Mesenchymal stem cell (in vitro differentiated cells and primary cell): ENCODE measurements at regions not wholly inside any gene's neighbourhood (a gene's known extent, or its start where the extent isn't known, plus 50 kb on each side); places are given as distances from the start of the nearest gene placed in this dataset.

Experiments
- DNase-seq: peaks from one replicate; pipeline ENCODE4 v3.0.0-alpha.2; 2013
- H2AFZ ChIP-seq: one replicate; pipeline ENCODE4 v1.6.1; 2013; ENCODE audit warnings: low read depth, mild to moderate bottlenecking, control low read depth, inconsistent platforms, low read length, moderate library complexity
- H2AK5ac ChIP-seq: 2 replicates; pipeline ENCODE4 v1.6.1; 2013; ENCODE audit warnings: low read length, moderate library complexity, mild to moderate bottlenecking, inconsistent platforms; ENCODE audit not compliant: severe bottlenecking
- H2BK120ac ChIP-seq: one replicate; pipeline ENCODE4 v1.6.1; 2013; ENCODE audit warnings: low read depth, mild to moderate bottlenecking, inconsistent platforms, low read length, moderate library complexity
- H2BK12ac ChIP-seq, 2 experiments: one replicate each; pipeline ENCODE4 v1.6.1; 2013; ENCODE audit warnings: inconsistent platforms in 2 of 2, low read length in 2 of 2, mild to moderate bottlenecking in 2 of 2, moderate library complexity in 2 of 2, control low read depth in 1 of 2
- H2BK15ac ChIP-seq: one replicate; pipeline ENCODE4 v1.6.1; 2013; ENCODE audit warnings: mild to moderate bottlenecking, low read depth, inconsistent platforms; ENCODE audit not compliant: poor library complexity, severe bottlenecking
- H2BK5ac ChIP-seq: 2 replicates; pipeline ENCODE4 v1.6.1; 2013; ENCODE audit warnings: low read depth, mild to moderate bottlenecking, low read length, control low read depth, inconsistent platforms; ENCODE audit not compliant: poor library complexity, severe bottlenecking
- H3K14ac ChIP-seq, 2 experiments: one replicate each; pipeline ENCODE4 v1.6.1; 2013; ENCODE audit warnings: inconsistent platforms in 2 of 2, low read length in 2 of 2, control low read depth in 1 of 2, mild to moderate bottlenecking in 1 of 2, moderate library complexity in 1 of 2
- H3K18ac ChIP-seq, 2 experiments: one replicate each; pipeline ENCODE4 v1.6.1; 2013; ENCODE audit warnings: inconsistent platforms in 2 of 2, low read length in 2 of 2, control low read depth in 1 of 2, low read depth in 1 of 2, mild to moderate bottlenecking in 1 of 2
- H3K23ac ChIP-seq, 2 experiments: one replicate each; pipeline ENCODE4 v1.6.1; 2013; ENCODE audit warnings: inconsistent platforms in 2 of 2, low read length in 2 of 2, mild to moderate bottlenecking in 2 of 2, moderate library complexity in 2 of 2, control low read depth in 1 of 2
- H3K27ac ChIP-seq: 2 replicates; pipeline ENCODE4 v1.5.1; 2013; ENCODE audit warnings: mild to moderate bottlenecking, moderate library complexity, low read length, control low read depth, inconsistent platforms; ENCODE audit not compliant: poor library complexity, severe bottlenecking
- H3K27me3 ChIP-seq, 2 experiments: 2 replicates each; pipeline versions ENCODE4 v1.6.1 to v1.7.0; 2013; ENCODE audit warnings: low read length in 2 of 2, mild to moderate bottlenecking in 2 of 2, moderate library complexity in 2 of 2, control low read depth in 1 of 2, inconsistent platforms in 1 of 2; ENCODE audit not compliant: control insufficient read depth in 1 of 2, insufficient read depth in 1 of 2
- H3K36me3 ChIP-seq, 2 experiments: 2 replicates each; pipeline versions ENCODE4 v1.6.1 to v1.7.0; 2013; ENCODE audit warnings: low read length in 2 of 2, control low read depth in 1 of 2, inconsistent platforms in 1 of 2, low read depth in 1 of 2, mild to moderate bottlenecking in 1 of 2; ENCODE audit not compliant: insufficient read depth in 2 of 2, control insufficient read depth in 1 of 2
- H3K4ac ChIP-seq, 2 experiments: one replicate each; pipeline ENCODE4 v1.6.1; 2013; ENCODE audit warnings: inconsistent platforms in 2 of 2, low read length in 2 of 2, mild to moderate bottlenecking in 2 of 2, moderate library complexity in 2 of 2, control low read depth in 1 of 2, low read depth in 1 of 2
- H3K4me1 ChIP-seq: 2 replicates; pipeline ENCODE4 v1.6.1; 2013; ENCODE audit warnings: low read depth, low read length, control low read depth; ENCODE audit not compliant: control insufficient read depth, insufficient read depth
- H3K4me2 ChIP-seq: 2 replicates; pipeline ENCODE4 v1.6.1; 2013; ENCODE audit warnings: low read length, mild to moderate bottlenecking, inconsistent platforms; ENCODE audit not compliant: poor library complexity, severe bottlenecking
- H3K4me3 ChIP-seq, 2 experiments: 2 replicates each; pipeline versions ENCODE4 v1.5.1 to v1.7.0; 2013; ENCODE audit warnings: low read length in 2 of 2, mild to moderate bottlenecking in 2 of 2, control low read depth in 1 of 2, low read depth in 1 of 2; ENCODE audit not compliant: insufficient read depth in 1 of 2
- H3K79me1 ChIP-seq: replicated peaks from 2 replicates; pipeline ENCODE4 v1.6.1; 2013; ENCODE audit warnings: mild to moderate bottlenecking, control low read depth, low read length, inconsistent platforms; ENCODE audit not compliant: poor library complexity, severe bottlenecking
- H3K9ac ChIP-seq: 2 replicates; pipeline ENCODE4 v1.7.0; 2013; ENCODE audit warnings: mild to moderate bottlenecking, low read length, moderate library complexity
- H3K9me3 ChIP-seq: 2 replicates; pipeline ENCODE4 v1.7.0; 2013; ENCODE audit warnings: mild to moderate bottlenecking, low read length; ENCODE audit not compliant: control insufficient read depth
- H4K8ac ChIP-seq: one replicate; pipeline ENCODE4 v1.6.1; 2013; ENCODE audit warnings: inconsistent platforms, mild to moderate bottlenecking, low read length, moderate library complexity
- H4K91ac ChIP-seq: one replicate; pipeline ENCODE4 v1.6.1; 2013; ENCODE audit warnings: mild to moderate bottlenecking, low read length, inconsistent platforms
- WGBS: methylation state at CpG from one replicate; pipeline ENCODE4 v1.1.7; 2013; ENCODE audit warnings: mixed read lengths; 5-methylcytosine and 5-hydroxymethylcytosine counted together

DNA sequence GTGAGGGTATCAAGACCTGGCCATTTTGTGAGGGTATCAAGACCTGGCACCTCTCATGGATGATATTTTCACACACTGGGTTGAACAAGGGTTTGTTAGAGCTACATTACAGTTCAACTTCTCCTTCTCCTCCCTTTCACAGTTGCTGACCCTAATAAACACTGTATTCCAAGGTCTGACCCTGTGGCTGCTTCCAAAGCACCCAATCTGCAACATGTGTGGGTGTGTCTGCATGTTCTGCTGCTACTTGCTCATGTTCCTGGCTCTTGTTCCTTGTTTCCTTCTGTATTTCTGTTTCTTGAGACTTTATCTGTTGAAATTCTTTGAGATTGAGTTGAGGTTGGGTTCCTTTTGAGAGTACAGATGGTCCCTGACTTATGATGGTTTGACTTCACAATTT, 162.1 kb upstream of the GMDS start:
- no peak overlapping the region for H3K4me3 ChIP-seq
- no peaks in the 10 kb centered on the region for H3K36me3 ChIP-seq
- no peak overlapping the region for H3K18ac ChIP-seq
- no peak overlapping the region for H3K4ac ChIP-seq
- no peak overlapping the region for H4K91ac ChIP-seq
- H2AFZ ChIP-seq, result no peak overlapping the region
- DNase-seq, result no peak
- H4K8ac ChIP-seq, result no peak overlapping the region
- no peak overlapping the region for H3K4me2 ChIP-seq
- H2BK15ac ChIP-seq, result no peak overlapping the region
- no peak overlapping the region for H2BK12ac ChIP-seq
- H2AK5ac ChIP-seq, result no peak overlapping the region
- H3K79me1 ChIP-seq, result no peaks in the 10 kb centered on the region
- no peak overlapping the region for H2BK120ac ChIP-seq
- H3K27ac ChIP-seq, result no peak overlapping the region
- no peaks in the 10 kb centered on the region for H3K27me3 ChIP-seq
- H3K9me3 ChIP-seq, result no peaks in the 10 kb centered on the region
- no peak overlapping the region for H3K23ac ChIP-seq
- no peaks in the 10 kb centered on the region for H3K4me1 ChIP-seq
- H3K9ac ChIP-seq, result no peak overlapping the region
- H2BK5ac ChIP-seq, result no peak overlapping the region
- no peak overlapping the region for H3K14ac ChIP-seq

- Histone ChIP-seq H3K14ac (no peak overlapping the region), H3K18ac (no peak overlapping the region), H3K4ac (no peak overlapping the region), H3K4me2 (no peak overlapping the region), H3K23ac (no peak overlapping the region), H2BK15ac (no peak overlapping the region), H3K4me3 (no peak overlapping the region), H3K79me1 (no peaks in the 10 kb centered on the region), H4K8ac (no peak overlapping the region), H3K9me3 (peaks cover 14% of the 10 kb centered on the region), H2BK120ac (no peak overlapping the region), H3K27ac (no peak overlapping the region), H2BK12ac (no peak overlapping the region), H2AK5ac (no peak overlapping the region), H3K9ac (no peak overlapping the region), H2BK5ac (no peak overlapping the region), H3K36me3 (peaks cover 4 to 9% of the 10 kb centered on the region in 2 experiments), H4K91ac (no peak overlapping the region), H3K27me3 (no peaks in the 10 kb centered on the region), H2AFZ (no peak overlapping the region), H3K4me1 (no peaks in the 10 kb centered on the region)
- 65% methylated on average over 5 of the region's 6 CpGs for WGBS
- no peak for DNase-seq
Measured at GRCh38 chr6:2404211-2404929, 159.0 kb upstream of the GMDS start.

DNA sequence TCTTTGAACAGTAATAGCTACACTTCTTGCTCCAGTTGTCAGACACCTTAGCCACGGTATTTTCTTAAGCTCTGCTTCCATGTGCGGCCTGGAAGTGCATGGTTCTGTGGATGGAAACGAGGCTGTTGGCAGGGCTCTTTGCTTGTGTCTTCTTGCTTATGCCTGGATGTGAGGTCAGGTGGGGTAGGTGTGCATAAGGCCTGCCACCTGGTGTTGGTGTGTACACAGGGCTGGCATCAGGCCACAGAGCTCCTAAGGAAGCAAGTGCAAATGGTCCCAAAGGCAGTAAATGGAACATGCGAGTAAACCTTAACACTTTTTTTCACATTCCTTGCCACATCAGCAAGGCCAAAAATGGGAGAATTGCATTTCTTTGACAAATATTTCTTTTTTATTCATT, 158.1 kb upstream of the GMDS start:
- H2BK5ac ChIP-seq, result no peak overlapping the region
- H3K14ac ChIP-seq, result no peak overlapping the region
- no peak overlapping the region for H3K4me2 ChIP-seq
- no peak overlapping the region for H3K18ac ChIP-seq
- peaks cover 4 to 12% of the 10 kb centered on the region in 2 experiments for H3K36me3 ChIP-seq
- H3K4me1 ChIP-seq, result no peaks in the 10 kb centered on the region
- H2BK120ac ChIP-seq, result no peak overlapping the region
- H2AFZ ChIP-seq, result no peak overlapping the region
- no peak overlapping the region for H3K23ac ChIP-seq
- H2BK15ac ChIP-seq, result no peak overlapping the region
- no peak overlapping the region for H4K8ac ChIP-seq
- DNase-seq, result no peak
- no peak overlapping the region for H3K4ac ChIP-seq
- no peak overlapping the region for H2AK5ac ChIP-seq
- no peak overlapping the region for H3K4me3 ChIP-seq
- no peak overlapping the region for H4K91ac ChIP-seq
- no peak overlapping the region for H2BK12ac ChIP-seq
- WGBS, result 77% methylated on average over 4 of the region's 4 CpGs
- no peaks in the 10 kb centered on the region for H3K79me1 ChIP-seq
- no peaks in the 10 kb centered on the region for H3K27me3 ChIP-seq
- H3K27ac ChIP-seq, result no peak overlapping the region
- H3K9ac ChIP-seq, result no peak overlapping the region
- peaks cover 19% of the 10 kb centered on the region for H3K9me3 ChIP-seq

DNA sequence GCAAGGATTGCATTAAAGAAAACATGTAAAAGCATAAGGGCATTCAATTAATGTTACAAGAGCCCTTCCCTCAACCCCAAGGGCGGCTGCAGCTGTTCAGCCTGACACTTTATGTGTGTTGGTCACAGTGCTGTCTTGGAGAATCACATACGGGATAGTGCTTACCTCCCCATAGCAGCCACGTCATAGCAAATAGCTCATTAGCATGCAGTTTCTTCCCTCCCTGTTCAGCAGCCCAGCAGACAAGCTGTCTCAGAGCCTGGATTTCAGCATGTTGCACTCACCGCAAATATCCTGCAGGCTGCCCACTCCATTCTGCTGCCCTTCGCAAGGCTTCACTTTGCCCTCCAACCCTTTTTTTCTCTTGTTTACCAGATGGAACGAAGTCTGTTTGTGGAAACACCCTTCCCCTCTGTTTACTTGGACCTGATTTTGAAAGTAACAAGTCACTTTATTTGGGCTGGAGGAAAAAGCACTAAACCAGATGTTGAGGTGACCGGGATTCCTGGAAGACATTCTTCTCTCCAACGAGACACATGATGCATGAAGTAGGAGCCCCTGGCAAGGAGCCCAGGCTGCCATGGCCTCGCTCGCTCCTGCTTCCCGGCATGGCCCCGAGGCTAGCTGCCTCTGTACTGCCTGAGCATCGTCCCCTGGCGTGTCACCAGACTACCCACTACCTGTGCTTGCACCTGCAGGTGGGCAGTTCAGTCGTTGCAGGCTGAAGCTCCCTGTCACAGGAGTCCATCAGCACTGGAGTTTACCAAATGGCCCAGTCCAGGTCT, 151.6 kb upstream of the GMDS start:
- H3K4me1 ChIP-seq, result peaks cover 5% of the 10 kb centered on the region
- no peak overlapping the region for H2BK5ac ChIP-seq
- H4K8ac ChIP-seq, result no peak overlapping the region
- no peak overlapping the region for H2BK120ac ChIP-seq
- no peak overlapping the region for H2BK12ac ChIP-seq
- H3K18ac ChIP-seq, result no peak overlapping the region
- DNase-seq, result peak; percentile 37
- no peak overlapping the region for H2BK15ac ChIP-seq
- no peak overlapping the region for H4K91ac ChIP-seq
- H3K23ac ChIP-seq, result no peak overlapping the region
- H3K4me2 ChIP-seq, result no peak overlapping the region
- H3K9ac ChIP-seq, result no peak overlapping the region
- H3K79me1 ChIP-seq, result no peaks in the 10 kb centered on the region
- H3K27me3 ChIP-seq, result no peaks in the 10 kb centered on the region
- H3K4ac ChIP-seq, result no peak overlapping the region
- no peak overlapping the region for H2AK5ac ChIP-seq
- no peak overlapping the region for H2AFZ ChIP-seq
- no peak overlapping the region for H3K4me3 ChIP-seq
- peaks cover 19% of the 10 kb centered on the region for H3K9me3 ChIP-seq
- H3K14ac ChIP-seq, result no peak overlapping the region
- H3K27ac ChIP-seq, result no peak overlapping the region
- peaks cover 9 to 12% of the 10 kb centered on the region in 2 experiments for H3K36me3 ChIP-seq
- 64% methylated on average over 15 of the region's 15 CpGs for WGBS
